Limb (tissue), 2 donors: ENCODE measurements at regions not wholly inside any gene's neighbourhood (a gene's known extent, or its start where the extent isn't known, plus 50 kb on each side); places are given as distances from the start of the nearest gene placed in this dataset.

ENCODE experiments used
- DNase-seq, 2 donors: peaks; one replicate each; pipeline ENCODE4 v3.0.0-alpha.2; 2016; ENCODE audit errors: extremely low spot score in 2 of 2

DNA sequence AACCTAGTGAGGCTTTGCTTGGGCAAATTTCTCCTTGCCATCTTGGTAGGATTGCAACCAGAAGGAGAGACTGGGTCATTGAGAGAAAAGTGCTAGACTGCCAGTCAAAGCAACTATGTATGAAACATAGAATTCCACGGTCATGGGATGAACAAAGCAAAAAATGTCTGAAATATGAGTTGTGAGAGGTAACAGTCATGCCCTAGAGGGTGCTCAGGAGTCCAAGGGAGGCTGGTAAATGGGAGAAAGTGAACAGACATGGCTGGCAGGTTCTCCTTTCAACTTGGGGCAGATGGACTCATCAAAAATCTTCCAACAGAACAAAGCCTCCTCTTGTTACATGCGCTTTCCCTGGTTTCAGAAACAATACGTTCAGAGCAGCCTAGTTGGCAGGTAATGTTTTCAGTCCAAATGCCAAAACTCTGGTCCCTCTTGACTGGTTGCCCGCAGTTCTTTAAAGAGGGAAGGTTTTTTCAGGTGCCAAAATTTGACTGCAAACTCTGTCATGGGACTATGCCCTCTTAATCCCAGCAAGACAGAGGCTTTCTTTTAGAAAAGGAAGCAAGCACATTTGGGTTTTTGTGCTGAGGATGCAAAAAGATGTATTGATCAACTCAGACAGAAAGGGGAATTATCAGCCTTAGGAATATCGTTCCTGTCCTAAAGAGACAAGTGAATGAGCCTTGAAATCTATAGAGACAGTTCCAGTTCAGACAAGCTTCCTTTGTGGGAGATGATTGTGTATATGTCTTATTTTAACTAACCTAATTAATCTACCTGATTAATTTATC, 68.5 kb upstream of the SASH1 start:
- DNase-seq = no peak

DNA sequence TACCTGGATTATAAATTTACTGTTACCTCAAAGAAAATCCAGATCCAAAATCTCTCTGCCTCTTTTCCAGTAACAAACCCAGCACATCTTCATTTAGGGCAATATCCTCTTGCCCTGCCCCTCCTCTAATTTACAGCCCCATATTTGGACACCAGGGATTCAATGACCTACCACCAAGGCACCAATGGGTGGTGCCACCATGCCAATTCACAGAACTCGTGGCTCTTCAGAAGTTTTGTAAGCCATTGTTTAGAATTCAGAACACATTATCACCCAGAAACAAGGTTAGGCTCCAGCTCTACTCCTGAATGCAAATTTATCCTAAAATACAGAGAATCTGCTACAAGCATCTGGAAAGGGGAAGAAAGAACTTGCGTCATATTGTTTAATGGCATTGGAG, 67.8 kb upstream of the SASH1 start:
- DNase-seq = no peak

GRCh38 chr6:148285205-148285604, 57.4 kb upstream of the SASH1 start:
- no peak for DNase-seq

DNA sequence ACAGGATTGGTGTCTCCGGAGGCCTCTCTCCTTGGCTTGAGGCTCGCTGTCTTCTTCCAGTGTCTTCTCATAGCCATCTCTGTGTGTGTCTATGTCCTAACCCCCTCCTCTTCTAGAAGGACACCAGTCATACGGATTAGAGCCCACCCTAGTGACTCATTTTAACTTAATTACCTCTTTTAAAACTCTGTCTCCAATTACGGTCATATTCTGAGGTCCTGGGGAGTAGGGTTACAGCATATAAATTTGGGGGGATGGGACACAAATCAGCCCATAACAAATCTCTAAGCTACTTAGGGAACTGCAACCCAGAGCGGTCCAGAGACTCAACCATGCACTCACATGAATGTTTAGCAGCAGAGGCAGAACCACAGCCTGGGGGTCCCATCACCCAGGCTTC, 56.1 kb upstream of the SASH1 start:
- DNase-seq = no peak

GRCh38 chr6:148287623-148288333, 54.9 kb upstream of the SASH1 start:
- no peak for DNase-seq

- no peak for DNase-seq
Measured at GRCh38 chr6:148288541-148288940, 54.1 kb upstream of the SASH1 start.

GRCh38 chr6:148289153-148289552, 53.5 kb upstream of the SASH1 start:
- DNase-seq = no peak

GRCh38 chr6:148291876-148292275, 50.8 kb upstream of the SASH1 start:
- DNase-seq = no peak
